Fibroblast of skin of back (primary cell): ENCODE measurements at regions not wholly inside any gene's neighbourhood (a gene's known extent, or its start where the extent isn't known, plus 50 kb on each side); places are given as distances from the start of the nearest gene placed in this dataset.

ENCODE experiments used
- DNase-seq: peaks from one replicate; pipeline ENCODE4 v3.0.0-alpha.2; 2013

GRCh38 chr12:39124768-39125167 lies 219.4 kb upstream of the CPNE8 start:
- DNase-seq, result no peak

GRCh38 chr12:39123580-39124253 lies 218.3 kb upstream of the CPNE8 start:
- no peak for DNase-seq

- DNase-seq, result no peak
Observed at GRCh38 chr12:39122562-39123204, 217.3 kb upstream of the CPNE8 start.

- no peak for DNase-seq
Observed at GRCh38 chr12:39116861-39117260, 211.5 kb upstream of the CPNE8 start.

GRCh38 chr12:39112064-39112463 lies 206.7 kb upstream of the CPNE8 start:
- no peak for DNase-seq

- DNase-seq, result no peak
Observed at GRCh38 chr12:39105111-39105510, 199.7 kb upstream of the CPNE8 start.

- peak; percentile 59 for DNase-seq
Observed at GRCh38 chr12:39103552-39104165, 198.3 kb upstream of the CPNE8 start.

- DNase-seq, result no peak
Observed at GRCh38 chr12:39102474-39103209, 197.3 kb upstream of the CPNE8 start.

GRCh38 chr12:39095636-39096330 lies 190.4 kb upstream of the CPNE8 start:
- DNase-seq, result no peak

- DNase-seq, result no peak
Observed at GRCh38 chr12:39081910-39082309, 176.5 kb upstream of the CPNE8 start.

GRCh38 chr12:39077226-39077625 lies 171.8 kb upstream of the CPNE8 start:
- DNase-seq, result no peak

- DNase-seq, result no peak
Observed at GRCh38 chr12:39074063-39074462, 168.7 kb upstream of the CPNE8 start.

GRCh38 chr12:39072658-39073057 lies 167.3 kb upstream of the CPNE8 start:
- DNase-seq, result no peak

GRCh38 chr12:39071611-39072010 lies 166.2 kb upstream of the CPNE8 start:
- no peak for DNase-seq

GRCh38 chr12:39070775-39071174 lies 165.4 kb upstream of the CPNE8 start:
- DNase-seq, result no peak

- no peak for DNase-seq
Observed at GRCh38 chr12:39065455-39065854, 160.1 kb upstream of the CPNE8 start.

- no peak for DNase-seq
Observed at GRCh38 chr12:39064708-39065107, 159.3 kb upstream of the CPNE8 start.

- no peak for DNase-seq
Observed at GRCh38 chr12:39062266-39062996, 157.0 kb upstream of the CPNE8 start.

GRCh38 chr12:39061576-39061975 lies 156.2 kb upstream of the CPNE8 start:
- no peak for DNase-seq

GRCh38 chr12:39048395-39048794 lies 143.0 kb upstream of the CPNE8 start:
- DNase-seq, result no peak

- DNase-seq, result no peak
Observed at GRCh38 chr12:39047539-39048262, 142.3 kb upstream of the CPNE8 start.
